Kidney (tissue), 13 donors: ENCODE measurements at regions not wholly inside any gene's neighbourhood (a gene's known extent, or its start where the extent isn't known, plus 50 kb on each side); places are given as distances from the start of the nearest gene placed in this dataset.
A peak's percentile ranks its signal among the peaks of the same experiment; 100 is the strongest.

Experiments
- DNase-seq, 5 donors: peaks; one replicate each; pipeline ENCODE4 v3.0.0-alpha.2; 2013 to 2020
- FAIRE-seq: peaks from 2 replicates; lab custom pipeline; 2012; peaks lifted over from hg19 to GRCh38; lab: Jason Lieb, UNC
- H3K27ac ChIP-seq, 2 donors: one replicate each; pipeline ENCODE4 v1.7.0; 2013; ENCODE audit warnings: low read depth in 2 of 2, low read length in 2 of 2, inconsistent platforms in 1 of 2
- H3K27me3 ChIP-seq: one replicate; pipeline ENCODE4 v1.7.1; 2013; ENCODE audit warnings: low read length, inconsistent platforms; ENCODE audit not compliant: control insufficient read depth, insufficient read depth
- H3K36me3 ChIP-seq, 3 donors: one replicate each; pipeline versions ENCODE4 v1.7.0 to v1.7.1; 2013; ENCODE audit warnings: low read length in 3 of 3, control low read depth in 1 of 3, inconsistent platforms in 1 of 3; ENCODE audit not compliant: insufficient read depth in 3 of 3, control insufficient read depth in 2 of 3
- H3K4me1 ChIP-seq, 3 donors: one replicate each; pipeline versions ENCODE4 v1.7.0 to v1.7.1; 2013; ENCODE audit warnings: low read length in 3 of 3, inconsistent platforms in 1 of 3, low read depth in 1 of 3; ENCODE audit not compliant: control insufficient read depth in 2 of 3, insufficient read depth in 2 of 3
- H3K4me3 ChIP-seq, 3 donors: one replicate each; pipeline versions ENCODE4 v1.7.0 to v1.8.1; 2013; ENCODE audit warnings: low read length in 3 of 3, control low read depth in 1 of 3, inconsistent platforms in 1 of 3
- H3K9ac ChIP-seq, 3 donors: one replicate each; pipeline versions ENCODE4 v1.7.0 to v1.7.1; 2013; ENCODE audit warnings: low read length in 3 of 3, control low read depth in 1 of 3, inconsistent platforms in 1 of 3
- H3K9me3 ChIP-seq, 3 donors: one replicate each; pipeline versions ENCODE4 v1.7.0 to v1.7.1; 2013; ENCODE audit warnings: low read length in 3 of 3, control low read depth in 1 of 3, inconsistent platforms in 1 of 3; ENCODE audit not compliant: control insufficient read depth in 2 of 3, insufficient read depth in 1 of 3
- CTCF ChIP-seq: IDR thresholded peaks from 3 replicates; pipeline ENCODE4 v1.5.1; 2012; ENCODE audit warnings: mild to moderate bottlenecking, moderate library complexity, borderline replicate concordance; ENCODE audit not compliant: insufficient read depth; ENCODE audit errors: extremely low read depth
- intact Hi-C: fragments of 100-400 bp; cut with DNase I; formaldehyde crosslinking; loops from one replicate; pipeline ENCODE4 v1.11.1; 2022
- donor health status: control.
- donor health status: control.
- donor health status: control.
- donor health status: control.
- donor health status: control.
- donor health status: DM: yes; HTN: yes; CAD: no.
- donor health status: Normal renal cell carcinoma (clear cell type).

GRCh38 chr3:79986338-79986737 lies 218.5 kb upstream of the ROBO1 start:
- Histone ChIP-seq H3K4me3 (no peak overlapping the region), H3K36me3 (no peaks in the 10 kb centered on the region), H3K9me3 (no peaks in the 10 kb centered on the region), H3K27me3 (no peaks in the 10 kb centered on the region), H3K4me1 (no peaks in the 10 kb centered on the region), H3K9ac (no peak overlapping the region), H3K27ac (no peak overlapping the region)
- no peak for FAIRE-seq
- no peak for DNase-seq
- TF ChIP-seq CTCF: no peak
- intact Hi-C loops: no loop called here

GRCh38 chr3:79985816-79986215 lies 218.0 kb upstream of the ROBO1 start:
- H3K4me3 ChIP-seq: no peak overlapping the region
- intact Hi-C loops: no loop called here
- no peaks in the 10 kb centered on the region for H3K9me3 ChIP-seq
- DNase-seq (no peak), FAIRE-seq (no peak)
- H3K9ac ChIP-seq: no peak overlapping the region
- H3K36me3 ChIP-seq: no peaks in the 10 kb centered on the region
- no peaks in the 10 kb centered on the region for H3K27me3 ChIP-seq
- no peak overlapping the region for H3K27ac ChIP-seq
- no peaks in the 10 kb centered on the region for H3K4me1 ChIP-seq
- TF ChIP-seq CTCF: no peak

GRCh38 chr3:79983118-79983517 lies 215.3 kb upstream of the ROBO1 start:
- Histone ChIP-seq H3K9me3 (no peaks in the 10 kb centered on the region), H3K27me3 (no peaks in the 10 kb centered on the region), H3K4me1 (no peaks in the 10 kb centered on the region), H3K9ac (no peak overlapping the region), H3K4me3 (no peak overlapping the region), H3K36me3 (no peaks in the 10 kb centered on the region), H3K27ac (no peak overlapping the region)
- DNase-seq: peak in 2 of 5 donors; percentile 20 to 37
- no peak for TF ChIP-seq CTCF
- intact Hi-C loops: no loop called here
- FAIRE-seq: no peak

- TF ChIP-seq CTCF: no peak
- Histone ChIP-seq H3K4me1 (no peaks in the 10 kb centered on the region), H3K4me3 (no peak overlapping the region), H3K27ac (no peak overlapping the region), H3K9ac (no peak overlapping the region), H3K27me3 (no peaks in the 10 kb centered on the region), H3K9me3 (no peaks in the 10 kb centered on the region), H3K36me3 (no peaks in the 10 kb centered on the region)
- intact Hi-C loops: no loop called here
- DNase-seq: peak in 1 of 5 donors; percentile 51
- FAIRE-seq: no peak
Observed at GRCh38 chr3:79979990-79980389, 212.2 kb upstream of the ROBO1 start.
